K562 (cell line): ENCODE measurements at regions not wholly inside any gene's neighbourhood (a gene's known extent, or its start where the extent isn't known, plus 50 kb on each side); places are given as distances from the start of the nearest gene placed in this dataset.

Experiments
- ATAC-seq: fragments of 200-7000 bp; cut with Tn5 transposase; 3 replicates; pipeline ENCODE4 v1.9.1; 2020; ENCODE audit warnings: moderate library complexity
- BruUV-seq: library from RNA; stranded (reverse); fragments of 400-500 nt; replicated peaks from 2 replicates; lab custom pipeline; 2021; lab: Mats Ljungman, UMichigan
- CTCF ChIA-PET: fragments of 300-600 bp; formaldehyde crosslinking; extraction: SDS; loops from one replicate; lab custom pipeline; 2021; ENCODE audit warnings: low intra/inter-chr PET ratio; lab: Yijun Ruan, JAX
- POLR2A ChIA-PET: fragments of 300-600, 350-650 bp; sonication (Branson Sonifier 250); formaldehyde crosslinking; extraction: SDS; loops from one replicate; lab custom pipeline; 2021; ENCODE audit warnings: antibody characterized with exemption, inconsistent platforms; lab: Yijun Ruan, JAX
- DNase-seq, 4 experiments: peaks; one replicate each; pipeline versions ENCODE4 v3.0.0 to v3.0.0-alpha.2; 2011 to 2018; ENCODE audit warnings: low spot score in 3 of 4, mixed read lengths in 3 of 4; ENCODE audit errors: extremely low read depth in 1 of 4
- FAIRE-seq: peaks from 2 replicates; lab custom pipeline; 2011; peaks lifted over from hg19 to GRCh38; lab: Jason Lieb, UNC
- H2AFZ ChIP-seq: 2 replicates; pipeline ENCODE4 v1.6.0; 2011; ENCODE audit warnings: low read depth, low read length, control low read depth, inconsistent platforms
- H3K27ac ChIP-seq: fragments of 200-600 bp; 3 replicates; pipeline ENCODE4 v1.8.0; 2011; ENCODE audit warnings: low read depth, mild to moderate bottlenecking, control low read depth, inconsistent platforms, low read length, moderate library complexity, mixed read lengths; ENCODE audit errors: extremely low read depth
- H3K27me3 ChIP-seq, 2 experiments: fragments of 300-600 bp in 1 of 2; 2 replicates in 1 of 2; 3 replicates in 1 of 2; pipeline versions ENCODE4 v1.6.0 to v1.8.0; 2011; ENCODE audit warnings: inconsistent platforms in 2 of 2, low read length in 2 of 2, mild to moderate bottlenecking in 1 of 2, mixed read lengths in 1 of 2, moderate library complexity in 1 of 2; ENCODE audit not compliant: control insufficient read depth in 2 of 2, insufficient read depth in 2 of 2
- H3K36me3 ChIP-seq: fragments of 300-600 bp; 3 replicates; pipeline ENCODE4 v1.8.0; 2011; ENCODE audit warnings: mild to moderate bottlenecking, low read length, inconsistent platforms; ENCODE audit not compliant: control insufficient read depth, insufficient read depth
- H3K4me1 ChIP-seq, 2 experiments: fragments of 200-600 bp in 1 of 2; replicated peaks in 1 of 2; 2 replicates in 1 of 2; 3 replicates in 1 of 2; pipeline versions ENCODE4 v1.5.1 to v1.8.0; 2011; ENCODE audit warnings: inconsistent platforms in 2 of 2, low read length in 2 of 2, mild to moderate bottlenecking in 1 of 2, mixed read lengths in 1 of 2, moderate library complexity in 1 of 2; ENCODE audit not compliant: control insufficient read depth in 2 of 2, insufficient read depth in 2 of 2
- H3K4me2 ChIP-seq: 2 replicates; pipeline ENCODE4 v1.6.1; 2011; ENCODE audit warnings: low read length, control low read depth, inconsistent platforms, mixed read lengths; ENCODE audit not compliant: insufficient read depth
- H3K4me3 ChIP-seq: fragments of 200-600 bp; sonication (generic), shearing (Covaris generic); 2 replicates; pipeline ENCODE4 v1.5.1; 2016; ENCODE audit warnings: control low read depth, inconsistent platforms
- H3K79me2 ChIP-seq: fragments of 200-600 bp; 3 replicates; pipeline ENCODE4 v1.8.0; 2011; ENCODE audit warnings: low read length, inconsistent platforms; ENCODE audit not compliant: control insufficient read depth, insufficient read depth
- H3K9ac ChIP-seq, 2 experiments: 2 replicates each; pipeline versions ENCODE4 v1.6.0 to v1.6.1; 2011; ENCODE audit warnings: low read depth in 2 of 2, low read length in 2 of 2, control low read depth in 1 of 2, inconsistent platforms in 1 of 2, mild to moderate bottlenecking in 1 of 2, mixed read lengths in 1 of 2; ENCODE audit not compliant: insufficient read depth in 1 of 2
- H3K9me1 ChIP-seq: one replicate; pipeline ENCODE4 v1.6.0; 2011; ENCODE audit warnings: inconsistent platforms, mild to moderate bottlenecking, low read length, moderate library complexity; ENCODE audit not compliant: control insufficient read depth, insufficient read depth
- H3K9me3 ChIP-seq: replicated peaks from 2 replicates; pipeline ENCODE4 v1.5.1; 2011; ENCODE audit warnings: low read depth, low read length, inconsistent platforms; ENCODE audit not compliant: control insufficient read depth, insufficient read depth
- H4K20me1 ChIP-seq: replicated peaks from 2 replicates; pipeline ENCODE4 v1.6.1; 2011; ENCODE audit warnings: low read length, inconsistent platforms, mixed read lengths; ENCODE audit not compliant: control insufficient read depth, insufficient read depth
- BMI1 ChIP-seq: fragments of 150-350 bp; IDR thresholded peaks from 2 replicates; pipeline ENCODE4 v1.6.1; 2014; ENCODE audit warnings: low read length
- CAMTA2 ChIP-seq: fragments of 250-450 bp; sonication (Bioruptor Pico); conservative IDR thresholded peaks from 2 replicates; pipeline ENCODE4 v1.5.1; 2022
- HDAC2 ChIP-seq: fragments of 450-650 bp; IDR thresholded peaks from 2 replicates; pipeline ENCODE4 v1.6.1; 2016; ENCODE audit warnings: mild to moderate bottlenecking
- TCF7 ChIP-seq: sonication (generic); IDR thresholded peaks from 2 replicates; pipeline ENCODE4 v1.6.1; 2016; ENCODE audit warnings: antibody characterized with exemption, borderline replicate concordance
- WGBS: fragments of 100-300 bp; shearing (Covaris generic); methylation state at CpG from one replicate; pipeline ENCODE4 v1.1.6; 2016; ENCODE audit warnings: low coverage, mixed read lengths; ENCODE audit not compliant: insufficient coverage; ENCODE audit errors: missing lambda C conversion rate; 5-methylcytosine and 5-hydroxymethylcytosine counted together
- in situ Hi-C: fragments of 300-500 bp; cut with MboI; formaldehyde crosslinking; loops from 4 replicates; pipeline ENCODE4 v1.15.0; 2018; ENCODE audit warnings: inconsistent platforms, mixed read lengths
- intact Hi-C: fragments of 100-400 bp; cut with micrococcal nuclease; formaldehyde crosslinking; loops from 2 replicates; pipeline ENCODE4 v1.14.2; 2022
- TF ChIP-seq, protein P1 (sequence below), 2 experiments: fragments of 450-650 bp; IDR thresholded peaks; 2 replicates each; pipeline ENCODE4 v1.6.1; 2018; ENCODE audit warnings: mild to moderate bottlenecking in 2 of 2, low read depth in 1 of 2; ENCODE audit not compliant: partially characterized antibody in 2 of 2
- TF ChIP-seq, protein P2 (sequence below), 2 experiments: fragments of 250-450 bp in 1 of 2; fragments of 450-650 bp in 1 of 2; sonication (Bioruptor Pico) in 1 of 2; IDR thresholded peaks; 2 replicates each; pipeline versions ENCODE4 v1.6.1 to v1.8.0; 2016 to 2021; ENCODE audit warnings: mild to moderate bottlenecking in 2 of 2, moderate library complexity in 2 of 2, missing compliant biosample characterization in 1 of 2, missing genetic modification characterization in 1 of 2

DNA sequence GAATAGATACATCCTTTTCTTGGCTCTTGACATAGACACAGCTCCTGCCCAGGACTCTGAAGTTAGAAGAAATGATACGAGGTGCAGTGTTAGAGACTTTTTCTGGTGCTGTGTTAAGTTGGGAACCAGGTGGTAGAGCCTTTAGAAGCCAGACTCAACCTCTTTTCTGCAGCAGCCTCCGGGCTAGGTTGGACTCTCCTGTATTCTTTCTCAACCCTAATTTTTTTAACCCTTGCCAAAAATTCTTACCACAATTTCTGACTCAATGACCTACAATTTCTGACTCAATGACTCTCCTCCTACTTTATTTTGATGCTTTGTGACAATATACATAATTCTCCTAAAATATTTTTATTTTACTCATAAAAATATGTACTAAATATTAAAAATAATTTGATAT lies 127.4 kb upstream of the PRL start:
- ATAC-seq (no peak), DNase-seq (no peak), FAIRE-seq (no peak)
- Histone ChIP-seq H3K4me2 (no peak overlapping the region), H3K9ac (no peak overlapping the region), H3K27me3 (no peaks in the 10 kb centered on the region), H3K79me2 (no peaks in the 10 kb centered on the region), H4K20me1 (no peaks in the 10 kb centered on the region), H3K4me1 (no peaks in the 10 kb centered on the region), H3K27ac (no peak overlapping the region), H3K36me3 (no peaks in the 10 kb centered on the region), H3K9me3 (no peaks in the 10 kb centered on the region), H2AFZ (no peak overlapping the region), H3K9me1 (no peaks in the 10 kb centered on the region), H3K4me3 (no peak overlapping the region)
- POLR2A ChIA-PET = no interaction called here
- in situ Hi-C loops (no loop called here), intact Hi-C loops (no loop called here)
- TF ChIP-seq, protein P1, sequence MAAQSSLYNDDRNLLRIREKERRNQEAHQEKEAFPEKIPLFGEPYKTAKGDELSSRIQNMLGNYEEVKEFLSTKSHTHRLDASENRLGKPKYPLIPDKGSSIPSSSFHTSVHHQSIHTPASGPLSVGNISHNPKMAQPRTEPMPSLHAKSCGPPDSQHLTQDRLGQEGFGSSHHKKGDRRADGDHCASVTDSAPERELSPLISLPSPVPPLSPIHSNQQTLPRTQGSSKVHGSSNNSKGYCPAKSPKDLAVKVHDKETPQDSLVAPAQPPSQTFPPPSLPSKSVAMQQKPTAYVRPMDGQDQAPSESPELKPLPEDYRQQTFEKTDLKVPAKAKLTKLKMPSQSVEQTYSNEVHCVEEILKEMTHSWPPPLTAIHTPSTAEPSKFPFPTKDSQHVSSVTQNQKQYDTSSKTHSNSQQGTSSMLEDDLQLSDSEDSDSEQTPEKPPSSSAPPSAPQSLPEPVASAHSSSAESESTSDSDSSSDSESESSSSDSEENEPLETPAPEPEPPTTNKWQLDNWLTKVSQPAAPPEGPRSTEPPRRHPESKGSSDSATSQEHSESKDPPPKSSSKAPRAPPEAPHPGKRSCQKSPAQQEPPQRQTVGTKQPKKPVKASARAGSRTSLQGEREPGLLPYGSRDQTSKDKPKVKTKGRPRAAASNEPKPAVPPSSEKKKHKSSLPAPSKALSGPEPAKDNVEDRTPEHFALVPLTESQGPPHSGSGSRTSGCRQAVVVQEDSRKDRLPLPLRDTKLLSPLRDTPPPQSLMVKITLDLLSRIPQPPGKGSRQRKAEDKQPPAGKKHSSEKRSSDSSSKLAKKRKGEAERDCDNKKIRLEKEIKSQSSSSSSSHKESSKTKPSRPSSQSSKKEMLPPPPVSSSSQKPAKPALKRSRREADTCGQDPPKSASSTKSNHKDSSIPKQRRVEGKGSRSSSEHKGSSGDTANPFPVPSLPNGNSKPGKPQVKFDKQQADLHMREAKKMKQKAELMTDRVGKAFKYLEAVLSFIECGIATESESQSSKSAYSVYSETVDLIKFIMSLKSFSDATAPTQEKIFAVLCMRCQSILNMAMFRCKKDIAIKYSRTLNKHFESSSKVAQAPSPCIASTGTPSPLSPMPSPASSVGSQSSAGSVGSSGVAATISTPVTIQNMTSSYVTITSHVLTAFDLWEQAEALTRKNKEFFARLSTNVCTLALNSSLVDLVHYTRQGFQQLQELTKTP (IDR thresholded peaks at IDR 0.05; ENCODE audit: low read depth in 1 of 2, partially characterized antibody in 2 of 2) = no peak
- TF ChIP-seq, protein P2, sequence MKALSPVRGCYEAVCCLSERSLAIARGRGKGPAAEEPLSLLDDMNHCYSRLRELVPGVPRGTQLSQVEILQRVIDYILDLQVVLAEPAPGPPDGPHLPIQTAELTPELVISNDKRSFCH (CRISPR knock-in tag; IDR thresholded peaks at IDR 0.05) = no peak
- TF ChIP-seq, protein P2 (tag; IDR thresholded peaks at IDR 0.05) = no peak
- TF ChIP-seq HDAC2 (no peak), CAMTA2 (CRISPR knock-in tag) (no peak), TCF7 (no peak), BMI1 (no peak)
- CTCF ChIA-PET = no interaction called here
- 0% methylated on average over 2 of the region's 2 CpGs for WGBS
- BruUV-seq = no TSS peak
